ENCODE measurements at regions not wholly inside any gene's neighbourhood (a gene's known extent, or its start where the extent isn't known, plus 50 kb on each side); places are given as distances from the start of the nearest gene placed in this dataset.

GRCh38 chr3:103189941-103190340 is 755.1 kb downstream of the ZPLD1 start:
- TF ChIP-seq CTCF (IDR thresholded peaks at IDR 0.05) (no peak), EP300 (IDR thresholded peaks at IDR 0.05) (no peak)
